Right ventricle myocardium superior (tissue), 1 donor: ENCODE measurements at regions not wholly inside any gene's neighbourhood (a gene's known extent, or its start where the extent isn't known, plus 50 kb on each side); places are given as distances from the start of the nearest gene placed in this dataset.

Experiments used
- ATAC-seq: fragments of 200-7000 bp; cut with Tn5 transposase; one replicate; pipeline ENCODE4 v1.9.1; 2020; ENCODE audit warnings: mild to moderate bottlenecking; ENCODE audit not compliant: poor library complexity
- DNase-seq: peaks from one replicate; pipeline ENCODE4 v3.0.0-alpha.2; 2020
- intact Hi-C: fragments of 100-400 bp; cut with DNase I; formaldehyde crosslinking; loops from one replicate; pipeline ENCODE4 v1.11.2; 2022
- donor health status: DM: no; HTN: yes; CAD: no; lungs with severe emphysema.

- DNase-seq (no peak), ATAC-seq (no peak)
- intact Hi-C loops, result no loop called here
Measured at GRCh38 chr2:215687149-215688031, 251.5 kb upstream of the FN1 start.

GRCh38 chr2:215685238-215685990 is 249.5 kb upstream of the FN1 start:
- ATAC-seq (no peak), DNase-seq (no peak)
- intact Hi-C loops, result no loop called here

GRCh38 chr2:215684448-215685237 is 248.8 kb upstream of the FN1 start:
- intact Hi-C loops, result no loop called here
- no peak for ATAC-seq
- no peak for DNase-seq

- intact Hi-C loops, result no loop called here
- DNase-seq, result no peak
- ATAC-seq, result no peak
Measured at GRCh38 chr2:215683295-215683694, 247.4 kb upstream of the FN1 start.

- DNase-seq (no peak), ATAC-seq (no peak)
- intact Hi-C loops, result no loop called here
Measured at GRCh38 chr2:215681799-215682596, 246.1 kb upstream of the FN1 start.

GRCh38 chr2:215680605-215681598 is 245.0 kb upstream of the FN1 start:
- intact Hi-C loops, result no loop called here
- DNase-seq (no peak), ATAC-seq (peak; percentile 45)

GRCh38 chr2:215678094-215678493 is 242.2 kb upstream of the FN1 start:
- DNase-seq (no peak), ATAC-seq (no peak)
- intact Hi-C loops, result no loop called here

- intact Hi-C loops, result no loop called here
- DNase-seq (no peak), ATAC-seq (no peak)
Measured at GRCh38 chr2:215677481-215677880, 241.6 kb upstream of the FN1 start.

GRCh38 chr2:215672406-215672805 is 236.5 kb upstream of the FN1 start:
- intact Hi-C loops, result no loop called here
- DNase-seq, result no peak

GRCh38 chr2:215671691-215672090 is 235.8 kb upstream of the FN1 start:
- intact Hi-C loops, result no loop called here
- ATAC-seq (no peak), DNase-seq (no peak)

More at GRCh38 chr2:215672406-215672805, 236.5 kb upstream of the FN1 start:
- no peak for ATAC-seq

GRCh38 chr2:215671244-215671643 is 235.4 kb upstream of the FN1 start:
- ATAC-seq, result no peak
- DNase-seq, result no peak
- intact Hi-C loops, result no loop called here

GRCh38 chr2:215670396-215670795 is 234.5 kb upstream of the FN1 start:
- no peak for DNase-seq
- intact Hi-C loops, result no loop called here
- ATAC-seq, result no peak

- intact Hi-C loops, result no loop called here
- DNase-seq (peak; percentile 50), ATAC-seq (peak; percentile 79)
Measured at GRCh38 chr2:215668378-215668775, 232.5 kb upstream of the FN1 start.

- peak; percentile 55 for ATAC-seq
- intact Hi-C loops, result no loop called here
- no peak for DNase-seq
Measured at GRCh38 chr2:215667585-215668377, 231.9 kb upstream of the FN1 start.

- DNase-seq (no peak), ATAC-seq (peak; percentile 23)
- intact Hi-C loops, result no loop called here
Measured at GRCh38 chr2:215664847-215665525, 229.1 kb upstream of the FN1 start.

- intact Hi-C loops, result no loop called here
- DNase-seq (no peak), ATAC-seq (no peak)
Measured at GRCh38 chr2:215662715-215663114, 226.8 kb upstream of the FN1 start.
